ENCODE measurements at regions not wholly inside any gene's neighbourhood (a gene's known extent, or its start where the extent isn't known, plus 50 kb on each side); places are given as distances from the start of the nearest gene placed in this dataset.
A peak's percentile ranks its signal among the peaks of the same experiment; 100 is the strongest.

DNA sequence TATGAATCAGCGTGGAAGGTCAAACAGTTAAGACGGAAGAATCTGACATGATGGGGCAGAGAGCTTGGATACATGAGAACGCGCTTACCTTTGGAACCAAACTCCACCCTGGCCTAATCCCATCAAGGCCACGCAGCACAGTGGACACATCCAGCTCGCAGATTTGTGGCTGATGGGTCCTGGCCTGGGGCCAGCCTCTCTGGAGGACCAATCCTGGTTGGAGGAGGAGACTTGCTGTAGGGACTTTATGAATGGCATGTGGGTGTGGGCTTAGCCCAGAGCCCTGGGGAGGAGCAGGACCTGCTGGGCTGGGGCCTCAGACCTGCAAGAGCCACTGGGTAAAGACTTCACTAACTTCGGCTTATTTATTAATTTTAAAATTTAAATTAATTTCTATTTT lies 73.4 kb upstream of the ANKRD34C start:
- Mint-ChIP-seq H3K9me3 (no peaks in the 10 kb centered on the region), H3K4me3 (no peak overlapping the region; the same call in 2 of the 3 replicates), H3K27me3 (ENCODE audit: insufficient read depth, low read depth, poor library complexity) (peaks cover 12% of the 10 kb centered on the region), H3K27ac (no peak overlapping the region), H3K4me1 (peaks cover 31% of the 10 kb centered on the region), H3K36me3 (ENCODE audit: low read depth) (no peaks in the 10 kb centered on the region)
- Histone ChIP-seq H3K27ac (ENCODE audit: low read depth) (no peak overlapping the region), H3F3A (replicated peaks; ENCODE audit: low read depth) (no peaks in the 10 kb centered on the region), H3K4me1 (ENCODE audit: insufficient read depth) (peaks cover 19% of the 10 kb centered on the region; the same call in 1 of the 2 replicates), H3K79me2 (replicated peaks; ENCODE audit: insufficient read depth) (no peaks in the 10 kb centered on the region), H3K36me3 (ENCODE audit: insufficient read depth) (no peaks in the 10 kb centered on the region), H3K4me3 (peak overlapping the region; percentile 64; the same call in 1 of the 2 replicates), H3K4me2 (peak overlapping the region; percentile 85; the same call in 1 of the 2 replicates), H4K20me1 (replicated peaks; ENCODE audit: insufficient read depth) (no peaks in the 10 kb centered on the region), H3K27me3 (ENCODE audit: insufficient read depth) (no peaks in the 10 kb centered on the region), H3K9me2 (ENCODE audit: insufficient read depth) (0 out of 2 replicates have a peak, but pooled peaks cover 3% of the 10 kb centered on the region), H2AFZ (no peak overlapping the region)
- DNase-seq (ENCODE audit: low spot score), result peak; percentile 33
- TF ChIP-seq EZH2 (IDR thresholded peaks at IDR 0.05; ENCODE audit: low read depth, unreplicated experiment) (no peak), STAT1 (IDR thresholded peaks at IDR 0.05; ENCODE audit: unreplicated experiment) (no peak), ZNF331 (CRISPR knock-in tag; IDR thresholded peaks at IDR 0.05; ENCODE audit: low read depth) (no peak), ZNF114 (CRISPR knock-in tag; IDR thresholded peaks at IDR 0.05) (no peak), JUNB (IDR thresholded peaks at IDR 0.05; ENCODE audit: unreplicated experiment) (no peak), NANOG (IDR thresholded peaks at IDR 0.05; ENCODE audit: borderline replicate concordance) (no peak), POLR2AphosphoS5 (IDR thresholded peaks at IDR 0.05; ENCODE audit: low read depth) (no peak), EZH2phosphoT487 (IDR thresholded peaks at IDR 0.05; ENCODE audit: unreplicated experiment) (no peak), CREB1 (CRISPR knock-in tag; IDR thresholded peaks at IDR 0.05; ENCODE audit: low read depth) (no peak)
- TF ChIP-seq, protein P1, sequence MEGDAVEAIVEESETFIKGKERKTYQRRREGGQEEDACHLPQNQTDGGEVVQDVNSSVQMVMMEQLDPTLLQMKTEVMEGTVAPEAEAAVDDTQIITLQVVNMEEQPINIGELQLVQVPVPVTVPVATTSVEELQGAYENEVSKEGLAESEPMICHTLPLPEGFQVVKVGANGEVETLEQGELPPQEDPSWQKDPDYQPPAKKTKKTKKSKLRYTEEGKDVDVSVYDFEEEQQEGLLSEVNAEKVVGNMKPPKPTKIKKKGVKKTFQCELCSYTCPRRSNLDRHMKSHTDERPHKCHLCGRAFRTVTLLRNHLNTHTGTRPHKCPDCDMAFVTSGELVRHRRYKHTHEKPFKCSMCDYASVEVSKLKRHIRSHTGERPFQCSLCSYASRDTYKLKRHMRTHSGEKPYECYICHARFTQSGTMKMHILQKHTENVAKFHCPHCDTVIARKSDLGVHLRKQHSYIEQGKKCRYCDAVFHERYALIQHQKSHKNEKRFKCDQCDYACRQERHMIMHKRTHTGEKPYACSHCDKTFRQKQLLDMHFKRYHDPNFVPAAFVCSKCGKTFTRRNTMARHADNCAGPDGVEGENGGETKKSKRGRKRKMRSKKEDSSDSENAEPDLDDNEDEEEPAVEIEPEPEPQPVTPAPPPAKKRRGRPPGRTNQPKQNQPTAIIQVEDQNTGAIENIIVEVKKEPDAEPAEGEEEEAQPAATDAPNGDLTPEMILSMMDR (conservative IDR thresholded peaks at IDR 0.05; ENCODE audit: low read depth in 2 of 2), result no peak
- TF ChIP-seq, protein P2, sequence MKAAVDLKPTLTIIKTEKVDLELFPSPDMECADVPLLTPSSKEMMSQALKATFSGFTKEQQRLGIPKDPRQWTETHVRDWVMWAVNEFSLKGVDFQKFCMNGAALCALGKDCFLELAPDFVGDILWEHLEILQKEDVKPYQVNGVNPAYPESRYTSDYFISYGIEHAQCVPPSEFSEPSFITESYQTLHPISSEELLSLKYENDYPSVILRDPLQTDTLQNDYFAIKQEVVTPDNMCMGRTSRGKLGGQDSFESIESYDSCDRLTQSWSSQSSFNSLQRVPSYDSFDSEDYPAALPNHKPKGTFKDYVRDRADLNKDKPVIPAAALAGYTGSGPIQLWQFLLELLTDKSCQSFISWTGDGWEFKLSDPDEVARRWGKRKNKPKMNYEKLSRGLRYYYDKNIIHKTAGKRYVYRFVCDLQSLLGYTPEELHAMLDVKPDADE (IDR thresholded peaks at IDR 0.05), result no peak
- TF ChIP-seq, protein P3, sequence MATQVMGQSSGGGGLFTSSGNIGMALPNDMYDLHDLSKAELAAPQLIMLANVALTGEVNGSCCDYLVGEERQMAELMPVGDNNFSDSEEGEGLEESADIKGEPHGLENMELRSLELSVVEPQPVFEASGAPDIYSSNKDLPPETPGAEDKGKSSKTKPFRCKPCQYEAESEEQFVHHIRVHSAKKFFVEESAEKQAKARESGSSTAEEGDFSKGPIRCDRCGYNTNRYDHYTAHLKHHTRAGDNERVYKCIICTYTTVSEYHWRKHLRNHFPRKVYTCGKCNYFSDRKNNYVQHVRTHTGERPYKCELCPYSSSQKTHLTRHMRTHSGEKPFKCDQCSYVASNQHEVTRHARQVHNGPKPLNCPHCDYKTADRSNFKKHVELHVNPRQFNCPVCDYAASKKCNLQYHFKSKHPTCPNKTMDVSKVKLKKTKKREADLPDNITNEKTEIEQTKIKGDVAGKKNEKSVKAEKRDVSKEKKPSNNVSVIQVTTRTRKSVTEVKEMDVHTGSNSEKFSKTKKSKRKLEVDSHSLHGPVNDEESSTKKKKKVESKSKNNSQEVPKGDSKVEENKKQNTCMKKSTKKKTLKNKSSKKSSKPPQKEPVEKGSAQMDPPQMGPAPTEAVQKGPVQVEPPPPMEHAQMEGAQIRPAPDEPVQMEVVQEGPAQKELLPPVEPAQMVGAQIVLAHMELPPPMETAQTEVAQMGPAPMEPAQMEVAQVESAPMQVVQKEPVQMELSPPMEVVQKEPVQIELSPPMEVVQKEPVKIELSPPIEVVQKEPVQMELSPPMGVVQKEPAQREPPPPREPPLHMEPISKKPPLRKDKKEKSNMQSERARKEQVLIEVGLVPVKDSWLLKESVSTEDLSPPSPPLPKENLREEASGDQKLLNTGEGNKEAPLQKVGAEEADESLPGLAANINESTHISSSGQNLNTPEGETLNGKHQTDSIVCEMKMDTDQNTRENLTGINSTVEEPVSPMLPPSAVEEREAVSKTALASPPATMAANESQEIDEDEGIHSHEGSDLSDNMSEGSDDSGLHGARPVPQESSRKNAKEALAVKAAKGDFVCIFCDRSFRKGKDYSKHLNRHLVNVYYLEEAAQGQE (IDR thresholded peaks at IDR 0.05; ENCODE audit: unreplicated experiment), result no peak
- TF ChIP-seq, protein P4, sequence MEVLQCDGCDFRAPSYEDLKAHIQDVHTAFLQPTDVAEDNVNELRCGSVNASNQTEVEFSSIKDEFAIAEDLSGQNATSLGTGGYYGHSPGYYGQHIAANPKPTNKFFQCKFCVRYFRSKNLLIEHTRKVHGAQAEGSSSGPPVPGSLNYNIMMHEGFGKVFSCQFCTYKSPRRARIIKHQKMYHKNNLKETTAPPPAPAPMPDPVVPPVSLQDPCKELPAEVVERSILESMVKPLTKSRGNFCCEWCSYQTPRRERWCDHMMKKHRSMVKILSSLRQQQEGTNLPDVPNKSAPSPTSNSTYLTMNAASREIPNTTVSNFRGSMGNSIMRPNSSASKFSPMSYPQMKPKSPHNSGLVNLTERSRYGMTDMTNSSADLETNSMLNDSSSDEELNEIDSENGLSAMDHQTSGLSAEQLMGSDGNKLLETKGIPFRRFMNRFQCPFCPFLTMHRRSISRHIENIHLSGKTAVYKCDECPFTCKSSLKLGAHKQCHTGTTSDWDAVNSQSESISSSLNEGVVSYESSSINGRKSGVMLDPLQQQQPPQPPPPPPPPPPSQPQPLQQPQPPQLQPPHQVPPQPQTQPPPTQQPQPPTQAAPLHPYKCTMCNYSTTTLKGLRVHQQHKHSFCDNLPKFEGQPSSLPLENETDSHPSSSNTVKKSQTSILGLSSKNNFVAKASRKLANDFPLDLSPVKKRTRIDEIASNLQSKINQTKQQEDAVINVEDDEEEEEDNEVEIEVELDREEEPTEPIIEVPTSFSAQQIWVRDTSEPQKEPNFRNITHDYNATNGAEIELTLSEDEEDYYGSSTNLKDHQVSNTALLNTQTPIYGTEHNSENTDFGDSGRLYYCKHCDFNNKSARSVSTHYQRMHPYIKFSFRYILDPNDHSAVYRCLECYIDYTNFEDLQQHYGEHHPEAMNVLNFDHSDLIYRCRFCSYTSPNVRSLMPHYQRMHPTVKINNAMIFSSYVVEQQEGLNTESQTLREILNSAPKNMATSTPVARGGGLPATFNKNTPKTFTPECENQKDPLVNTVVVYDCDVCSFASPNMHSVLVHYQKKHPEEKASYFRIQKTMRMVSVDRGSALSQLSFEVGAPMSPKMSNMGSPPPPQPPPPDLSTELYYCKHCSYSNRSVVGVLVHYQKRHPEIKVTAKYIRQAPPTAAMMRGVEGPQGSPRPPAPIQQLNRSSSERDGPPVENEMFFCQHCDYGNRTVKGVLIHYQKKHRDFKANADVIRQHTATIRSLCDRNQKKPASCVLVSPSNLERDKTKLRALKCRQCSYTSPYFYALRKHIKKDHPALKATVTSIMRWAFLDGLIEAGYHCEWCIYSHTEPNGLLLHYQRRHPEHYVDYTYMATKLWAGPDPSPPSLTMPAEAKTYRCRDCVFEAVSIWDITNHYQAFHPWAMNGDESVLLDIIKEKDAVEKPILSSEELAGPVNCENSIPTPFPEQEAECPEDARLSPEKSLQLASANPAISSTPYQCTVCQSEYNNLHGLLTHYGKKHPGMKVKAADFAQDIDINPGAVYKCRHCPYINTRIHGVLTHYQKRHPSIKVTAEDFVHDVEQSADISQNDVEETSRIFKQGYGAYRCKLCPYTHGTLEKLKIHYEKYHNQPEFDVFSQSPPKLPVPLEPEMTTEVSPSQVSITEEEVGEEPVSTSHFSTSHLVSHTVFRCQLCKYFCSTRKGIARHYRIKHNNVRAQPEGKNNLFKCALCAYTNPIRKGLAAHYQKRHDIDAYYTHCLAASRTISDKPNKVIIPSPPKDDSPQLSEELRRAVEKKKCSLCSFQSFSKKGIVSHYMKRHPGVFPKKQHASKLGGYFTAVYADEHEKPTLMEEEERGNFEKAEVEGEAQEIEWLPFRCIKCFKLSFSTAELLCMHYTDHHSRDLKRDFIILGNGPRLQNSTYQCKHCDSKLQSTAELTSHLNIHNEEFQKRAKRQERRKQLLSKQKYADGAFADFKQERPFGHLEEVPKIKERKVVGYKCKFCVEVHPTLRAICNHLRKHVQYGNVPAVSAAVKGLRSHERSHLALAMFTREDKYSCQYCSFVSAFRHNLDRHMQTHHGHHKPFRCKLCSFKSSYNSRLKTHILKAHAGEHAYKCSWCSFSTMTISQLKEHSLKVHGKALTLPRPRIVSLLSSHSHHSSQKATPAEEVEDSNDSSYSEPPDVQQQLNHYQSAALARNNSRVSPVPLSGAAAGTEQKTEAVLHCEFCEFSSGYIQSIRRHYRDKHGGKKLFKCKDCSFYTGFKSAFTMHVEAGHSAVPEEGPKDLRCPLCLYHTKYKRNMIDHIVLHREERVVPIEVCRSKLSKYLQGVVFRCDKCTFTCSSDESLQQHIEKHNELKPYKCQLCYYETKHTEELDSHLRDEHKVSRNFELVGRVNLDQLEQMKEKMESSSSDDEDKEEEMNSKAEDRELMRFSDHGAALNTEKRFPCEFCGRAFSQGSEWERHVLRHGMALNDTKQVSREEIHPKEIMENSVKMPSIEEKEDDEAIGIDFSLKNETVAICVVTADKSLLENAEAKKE (CRISPR knock-in tag; IDR thresholded peaks at IDR 0.05), result no peak
- peak; percentile 53 for ATAC-seq
